ENCODE measurements at regions not wholly inside any gene's neighbourhood (a gene's known extent, or its start where the extent isn't known, plus 50 kb on each side); places are given as distances from the start of the nearest gene placed in this dataset.

DNA sequence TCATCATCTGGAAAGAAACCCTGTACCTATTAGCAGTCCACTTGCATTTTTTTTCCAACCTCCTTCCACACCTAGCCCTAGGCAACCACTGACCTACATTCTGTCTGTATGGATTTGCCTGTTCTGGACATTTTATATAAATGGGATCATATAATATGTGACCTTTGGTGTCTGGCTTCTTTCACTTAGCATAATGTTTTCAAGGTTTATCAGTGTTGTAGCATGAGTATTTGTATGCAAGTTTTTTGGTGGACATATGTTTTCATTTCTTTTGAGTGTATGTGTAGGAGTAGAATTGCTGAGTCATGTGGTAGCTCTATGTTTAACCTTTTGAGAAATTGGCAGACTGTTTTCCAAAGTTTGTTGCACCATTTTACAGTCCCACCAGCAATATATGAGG, 198.6 kb downstream of the CEP135 start:
- TF ChIP-seq, protein P1, sequence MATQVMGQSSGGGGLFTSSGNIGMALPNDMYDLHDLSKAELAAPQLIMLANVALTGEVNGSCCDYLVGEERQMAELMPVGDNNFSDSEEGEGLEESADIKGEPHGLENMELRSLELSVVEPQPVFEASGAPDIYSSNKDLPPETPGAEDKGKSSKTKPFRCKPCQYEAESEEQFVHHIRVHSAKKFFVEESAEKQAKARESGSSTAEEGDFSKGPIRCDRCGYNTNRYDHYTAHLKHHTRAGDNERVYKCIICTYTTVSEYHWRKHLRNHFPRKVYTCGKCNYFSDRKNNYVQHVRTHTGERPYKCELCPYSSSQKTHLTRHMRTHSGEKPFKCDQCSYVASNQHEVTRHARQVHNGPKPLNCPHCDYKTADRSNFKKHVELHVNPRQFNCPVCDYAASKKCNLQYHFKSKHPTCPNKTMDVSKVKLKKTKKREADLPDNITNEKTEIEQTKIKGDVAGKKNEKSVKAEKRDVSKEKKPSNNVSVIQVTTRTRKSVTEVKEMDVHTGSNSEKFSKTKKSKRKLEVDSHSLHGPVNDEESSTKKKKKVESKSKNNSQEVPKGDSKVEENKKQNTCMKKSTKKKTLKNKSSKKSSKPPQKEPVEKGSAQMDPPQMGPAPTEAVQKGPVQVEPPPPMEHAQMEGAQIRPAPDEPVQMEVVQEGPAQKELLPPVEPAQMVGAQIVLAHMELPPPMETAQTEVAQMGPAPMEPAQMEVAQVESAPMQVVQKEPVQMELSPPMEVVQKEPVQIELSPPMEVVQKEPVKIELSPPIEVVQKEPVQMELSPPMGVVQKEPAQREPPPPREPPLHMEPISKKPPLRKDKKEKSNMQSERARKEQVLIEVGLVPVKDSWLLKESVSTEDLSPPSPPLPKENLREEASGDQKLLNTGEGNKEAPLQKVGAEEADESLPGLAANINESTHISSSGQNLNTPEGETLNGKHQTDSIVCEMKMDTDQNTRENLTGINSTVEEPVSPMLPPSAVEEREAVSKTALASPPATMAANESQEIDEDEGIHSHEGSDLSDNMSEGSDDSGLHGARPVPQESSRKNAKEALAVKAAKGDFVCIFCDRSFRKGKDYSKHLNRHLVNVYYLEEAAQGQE (IDR thresholded peaks at IDR 0.05; ENCODE audit: insufficient replicate concordance, low read depth) = no peak
- no peak for TF ChIP-seq GABPA (IDR thresholded peaks at IDR 0.05; ENCODE audit: low read depth)
- TF ChIP-seq, protein P2, sequence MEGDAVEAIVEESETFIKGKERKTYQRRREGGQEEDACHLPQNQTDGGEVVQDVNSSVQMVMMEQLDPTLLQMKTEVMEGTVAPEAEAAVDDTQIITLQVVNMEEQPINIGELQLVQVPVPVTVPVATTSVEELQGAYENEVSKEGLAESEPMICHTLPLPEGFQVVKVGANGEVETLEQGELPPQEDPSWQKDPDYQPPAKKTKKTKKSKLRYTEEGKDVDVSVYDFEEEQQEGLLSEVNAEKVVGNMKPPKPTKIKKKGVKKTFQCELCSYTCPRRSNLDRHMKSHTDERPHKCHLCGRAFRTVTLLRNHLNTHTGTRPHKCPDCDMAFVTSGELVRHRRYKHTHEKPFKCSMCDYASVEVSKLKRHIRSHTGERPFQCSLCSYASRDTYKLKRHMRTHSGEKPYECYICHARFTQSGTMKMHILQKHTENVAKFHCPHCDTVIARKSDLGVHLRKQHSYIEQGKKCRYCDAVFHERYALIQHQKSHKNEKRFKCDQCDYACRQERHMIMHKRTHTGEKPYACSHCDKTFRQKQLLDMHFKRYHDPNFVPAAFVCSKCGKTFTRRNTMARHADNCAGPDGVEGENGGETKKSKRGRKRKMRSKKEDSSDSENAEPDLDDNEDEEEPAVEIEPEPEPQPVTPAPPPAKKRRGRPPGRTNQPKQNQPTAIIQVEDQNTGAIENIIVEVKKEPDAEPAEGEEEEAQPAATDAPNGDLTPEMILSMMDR (IDR thresholded peaks at IDR 0.05; ENCODE audit: insufficient read depth, low read length) = no peak
- no peak for TF ChIP-seq SPI1 (IDR thresholded peaks at IDR 0.05; ENCODE audit: borderline replicate concordance, low read depth)
- TF ChIP-seq POLR2AphosphoS5 (IDR thresholded peaks at IDR 0.05; ENCODE audit: low read depth) = no peak
- no peak overlapping the region for H3K27ac ChIP-seq (replicated peaks)
- no peak for DNase-seq (ENCODE audit: low read depth in 1 of 2, low spot score in 1 of 2)

GRCh38 chr4:56146956-56147355, 198.2 kb downstream of the CEP135 start:
- no peak overlapping the region for H3K27ac ChIP-seq (replicated peaks)

More for the DNA sequence above, 198.6 kb downstream of the CEP135 start:
- Histone ChIP-seq H3K4me3 (replicated peaks; ENCODE audit: insufficient read depth, low read length) (no peak overlapping the region), H3K27me3 (ENCODE audit: insufficient read depth, poor library complexity, severe bottlenecking) (no peaks in the 10 kb centered on the region)

GRCh38 chr4:56142088-56142487, 193.3 kb downstream of the CEP135 start:
- Histone ChIP-seq H3K27ac (replicated peaks) (no peak overlapping the region), H3K27me3 (ENCODE audit: insufficient read depth, poor library complexity, severe bottlenecking) (no peaks in the 10 kb centered on the region), H3K4me3 (replicated peaks; ENCODE audit: insufficient read depth, low read length) (no peak overlapping the region)
- TF ChIP-seq, protein P1 (IDR thresholded peaks at IDR 0.05; ENCODE audit: insufficient replicate concordance, low read depth) = no peak
- TF ChIP-seq, protein P2 (IDR thresholded peaks at IDR 0.05; ENCODE audit: insufficient read depth, low read length) = no peak
- TF ChIP-seq POLR2AphosphoS5 (IDR thresholded peaks at IDR 0.05; ENCODE audit: low read depth) (no peak), SPI1 (IDR thresholded peaks at IDR 0.05; ENCODE audit: borderline replicate concordance, low read depth) (no peak), GABPA (IDR thresholded peaks at IDR 0.05; ENCODE audit: low read depth) (no peak)
- DNase-seq (ENCODE audit: low read depth in 1 of 2, low spot score in 1 of 2) = no peak

More at GRCh38 chr4:56146956-56147355, 198.2 kb downstream of the CEP135 start:
- TF ChIP-seq POLR2AphosphoS5 (IDR thresholded peaks at IDR 0.05; ENCODE audit: low read depth) (no peak), SPI1 (IDR thresholded peaks at IDR 0.05; ENCODE audit: borderline replicate concordance, low read depth) (no peak), GABPA (IDR thresholded peaks at IDR 0.05; ENCODE audit: low read depth) (no peak)
- TF ChIP-seq, protein P2 (IDR thresholded peaks at IDR 0.05; ENCODE audit: insufficient read depth, low read length) = no peak
- TF ChIP-seq, protein P1 (IDR thresholded peaks at IDR 0.05; ENCODE audit: insufficient replicate concordance, low read depth) = no peak
- H3K27me3 ChIP-seq (ENCODE audit: insufficient read depth, poor library complexity, severe bottlenecking) = no peaks in the 10 kb centered on the region
- no peak for DNase-seq (ENCODE audit: low read depth in 1 of 2, low spot score in 1 of 2)
- no peak overlapping the region for H3K4me3 ChIP-seq (replicated peaks; ENCODE audit: insufficient read depth, low read length)
